ENCODE measurements at regions not wholly inside any gene's neighbourhood (a gene's known extent, or its start where the extent isn't known, plus 50 kb on each side); places are given as distances from the start of the nearest gene placed in this dataset.

DNA sequence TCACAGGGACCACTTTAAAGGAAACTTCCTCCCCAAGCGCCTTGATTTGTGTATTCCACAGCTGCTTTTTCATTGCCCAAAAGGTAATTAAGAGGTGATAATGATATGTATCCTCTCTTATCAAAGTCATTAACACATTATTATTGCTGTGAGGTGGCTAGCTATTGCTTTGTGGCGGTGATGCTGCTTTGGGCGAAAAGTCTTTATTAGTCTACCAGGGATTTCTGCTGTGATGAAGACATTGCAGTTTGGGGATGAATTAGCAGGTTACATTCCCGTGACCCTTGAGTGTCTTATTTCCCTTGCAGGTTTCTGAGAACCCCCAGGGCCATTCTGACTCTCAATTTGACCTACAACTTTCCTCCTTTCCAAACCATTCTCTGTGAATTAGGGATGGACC, 143.4 kb upstream of the SOX4 start:
- Histone ChIP-seq H3K36me3 (ENCODE audit: insufficient read depth, low read length) (no peaks in the 10 kb centered on the region), H3K9ac (ENCODE audit: low read depth, low read length) (no peak overlapping the region), H3K27me3 (ENCODE audit: insufficient read depth, low read length) (no peaks in the 10 kb centered on the region), H3K9me3 (ENCODE audit: insufficient read depth, low read depth, low read length) (no peaks in the 10 kb centered on the region), H3K4me3 (ENCODE audit: low read length) (no peak overlapping the region), H3K27ac (ENCODE audit: low read depth, low read length) (no peak overlapping the region), H3K4me1 (ENCODE audit: insufficient read depth, low read length) (no peaks in the 10 kb centered on the region)
- WGBS, result 78% methylated on average over 4 of the region's 4 CpGs

DNA sequence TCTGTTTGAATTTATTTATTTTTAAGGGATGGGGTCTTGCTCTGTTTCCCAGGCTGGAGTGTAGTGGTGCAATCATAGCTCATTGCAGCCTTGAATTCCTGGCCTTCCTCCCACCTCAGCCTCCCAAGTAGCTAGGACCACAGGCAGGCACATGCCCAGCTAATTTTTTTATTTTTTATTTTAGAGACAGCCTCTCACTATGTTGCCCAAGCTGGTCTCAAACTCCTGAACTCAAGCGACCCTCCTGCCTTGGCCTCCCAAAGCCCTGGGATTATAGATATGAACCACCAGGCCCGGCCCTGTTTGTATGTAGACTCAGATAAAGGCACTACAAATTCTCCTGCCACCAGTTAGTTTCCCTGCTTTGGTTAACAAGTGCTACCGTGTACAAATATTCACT, 142.9 kb upstream of the SOX4 start:
- H3K4me1 ChIP-seq (ENCODE audit: insufficient read depth, low read length), result no peaks in the 10 kb centered on the region
- H3K27ac ChIP-seq (ENCODE audit: low read depth, low read length), result no peak overlapping the region

DNA sequence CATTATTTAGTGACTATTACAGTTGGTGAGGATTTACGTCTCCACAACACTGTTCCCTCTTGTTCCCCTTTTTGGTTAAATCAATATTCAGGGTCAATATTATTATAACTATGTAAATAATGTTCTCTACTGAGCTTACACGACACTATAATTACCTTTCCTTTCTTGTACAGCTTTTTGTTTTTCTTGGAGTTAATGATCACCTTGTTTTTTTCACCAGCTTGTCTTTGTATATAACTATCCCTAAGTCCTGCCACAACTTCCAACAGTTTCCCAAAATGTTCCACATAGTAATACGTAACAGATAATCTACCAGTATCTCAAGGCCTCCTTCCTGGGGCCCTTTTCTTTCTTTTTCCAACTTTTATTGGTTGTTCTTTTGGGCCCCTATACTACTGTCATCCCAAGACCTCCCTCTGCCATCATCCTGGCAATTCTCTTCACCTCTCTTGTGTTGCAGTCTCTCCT, 142.0 kb upstream of the SOX4 start:
- Histone ChIP-seq H3K9ac (ENCODE audit: low read depth, low read length) (no peak overlapping the region), H3K4me3 (ENCODE audit: low read length) (no peak overlapping the region), H3K27ac (ENCODE audit: low read depth, low read length) (no peak overlapping the region), H3K4me1 (ENCODE audit: insufficient read depth, low read length) (no peaks in the 10 kb centered on the region), H3K27me3 (ENCODE audit: insufficient read depth, low read length) (no peaks in the 10 kb centered on the region), H3K36me3 (ENCODE audit: insufficient read depth, low read length) (no peaks in the 10 kb centered on the region), H3K9me3 (ENCODE audit: insufficient read depth, low read depth, low read length) (no peaks in the 10 kb centered on the region)
- 42% methylated on average over 2 of the region's 3 CpGs for WGBS

More for the DNA sequence above, 142.9 kb upstream of the SOX4 start:
- Histone ChIP-seq H3K27me3 (ENCODE audit: insufficient read depth, low read length) (no peaks in the 10 kb centered on the region), H3K9ac (ENCODE audit: low read depth, low read length) (no peak overlapping the region), H3K4me3 (ENCODE audit: low read length) (no peak overlapping the region), H3K9me3 (ENCODE audit: insufficient read depth, low read depth, low read length) (no peaks in the 10 kb centered on the region), H3K36me3 (ENCODE audit: insufficient read depth, low read length) (no peaks in the 10 kb centered on the region)
- 87% methylated on average over 3 of the region's 3 CpGs for WGBS

DNA sequence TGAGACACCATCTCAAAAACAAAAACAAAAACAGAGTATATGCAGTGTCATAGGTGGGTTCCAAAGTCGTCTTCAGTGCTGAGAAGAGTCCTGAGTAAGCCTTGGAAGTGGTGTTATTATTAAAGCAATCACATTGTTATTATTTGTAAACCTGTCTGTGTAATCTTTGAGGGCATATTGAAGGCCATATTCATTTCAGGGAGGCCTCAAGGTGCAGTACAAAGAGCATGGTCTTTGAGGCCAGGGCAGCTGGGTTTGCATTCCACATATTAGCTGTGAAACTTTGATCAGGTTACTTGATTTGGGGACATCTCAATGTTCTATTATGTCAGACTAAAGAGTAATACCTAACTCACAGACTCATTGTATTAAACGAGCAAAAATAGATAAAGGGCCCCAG, 139.3 kb upstream of the SOX4 start:
- 79% methylated on average over 2 of the region's 2 CpGs for WGBS
- H3K36me3 ChIP-seq (ENCODE audit: insufficient read depth, low read length), result no peaks in the 10 kb centered on the region
- H3K9ac ChIP-seq (ENCODE audit: low read depth, low read length), result no peak overlapping the region
- H3K4me1 ChIP-seq (ENCODE audit: insufficient read depth, low read length), result no peaks in the 10 kb centered on the region
- H3K9me3 ChIP-seq (ENCODE audit: insufficient read depth, low read depth, low read length), result no peaks in the 10 kb centered on the region
- no peaks in the 10 kb centered on the region for H3K27me3 ChIP-seq (ENCODE audit: insufficient read depth, low read length)
- no peak overlapping the region for H3K27ac ChIP-seq (ENCODE audit: low read depth, low read length)
- H3K4me3 ChIP-seq (ENCODE audit: low read length), result no peak overlapping the region

DNA sequence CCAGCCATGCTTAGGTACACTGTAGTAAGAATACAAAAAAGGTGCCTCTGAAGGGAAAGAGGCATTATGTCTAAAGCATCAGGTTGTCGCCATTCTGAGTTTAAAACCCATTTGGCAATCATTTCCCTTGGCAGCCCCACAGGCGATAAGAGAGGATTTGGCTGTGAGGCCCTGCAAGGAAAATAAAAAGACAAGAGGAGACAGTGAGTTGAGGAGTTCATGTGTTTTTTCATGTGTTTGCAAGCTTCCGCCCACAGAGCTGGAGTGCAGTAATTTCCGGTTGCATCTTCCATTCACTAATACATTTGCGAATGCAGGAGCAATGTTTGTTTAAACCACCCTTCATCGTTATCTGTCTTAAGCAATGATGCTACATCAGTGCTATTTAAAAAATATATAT, 138.5 kb upstream of the SOX4 start:
- Histone ChIP-seq H3K4me1 (ENCODE audit: insufficient read depth, low read length) (no peaks in the 10 kb centered on the region), H3K9me3 (ENCODE audit: insufficient read depth, low read depth, low read length) (no peaks in the 10 kb centered on the region)
- 90% methylated on average over 6 of the region's 6 CpGs for WGBS

DNA sequence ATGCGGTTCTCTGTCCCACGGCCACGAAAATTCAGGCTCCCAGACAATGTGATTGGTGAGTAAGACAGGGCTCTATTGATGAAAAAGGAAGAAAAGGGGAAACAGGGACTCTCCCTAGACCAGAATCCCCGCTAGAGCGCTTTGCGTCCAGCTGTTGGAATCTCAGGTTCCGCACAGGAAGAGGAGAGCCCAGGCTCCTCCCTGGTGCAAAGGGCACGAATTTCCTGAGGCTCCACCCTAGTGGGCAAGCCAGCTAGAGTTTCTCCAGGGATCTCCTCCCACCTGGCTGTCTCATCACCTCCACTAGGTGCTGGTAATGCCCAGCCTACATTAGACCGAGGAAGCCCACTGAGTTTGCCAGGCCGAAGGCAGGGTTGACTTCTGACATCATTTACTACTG, 135.9 kb upstream of the SOX4 start:
- no peaks in the 10 kb centered on the region for H3K9me3 ChIP-seq (ENCODE audit: insufficient read depth, low read depth, low read length)
- no peak overlapping the region for H3K27ac ChIP-seq (ENCODE audit: low read depth, low read length)
- H3K36me3 ChIP-seq (ENCODE audit: insufficient read depth, low read length), result no peaks in the 10 kb centered on the region
- WGBS, result 92% methylated on average over 10 of the region's 10 CpGs
- no peak overlapping the region for H3K9ac ChIP-seq (ENCODE audit: low read depth, low read length)
- H3K4me1 ChIP-seq (ENCODE audit: insufficient read depth, low read length), result no peaks in the 10 kb centered on the region
- no peak overlapping the region for H3K4me3 ChIP-seq (ENCODE audit: low read length)
- H3K27me3 ChIP-seq (ENCODE audit: insufficient read depth, low read length), result no peaks in the 10 kb centered on the region

More for the DNA sequence above, 138.5 kb upstream of the SOX4 start:
- no peaks in the 10 kb centered on the region for H3K27me3 ChIP-seq (ENCODE audit: insufficient read depth, low read length)
- no peak overlapping the region for H3K27ac ChIP-seq (ENCODE audit: low read depth, low read length)
- H3K4me3 ChIP-seq (ENCODE audit: low read length), result no peak overlapping the region
- H3K9ac ChIP-seq (ENCODE audit: low read depth, low read length), result no peak overlapping the region
- no peaks in the 10 kb centered on the region for H3K36me3 ChIP-seq (ENCODE audit: insufficient read depth, low read length)

DNA sequence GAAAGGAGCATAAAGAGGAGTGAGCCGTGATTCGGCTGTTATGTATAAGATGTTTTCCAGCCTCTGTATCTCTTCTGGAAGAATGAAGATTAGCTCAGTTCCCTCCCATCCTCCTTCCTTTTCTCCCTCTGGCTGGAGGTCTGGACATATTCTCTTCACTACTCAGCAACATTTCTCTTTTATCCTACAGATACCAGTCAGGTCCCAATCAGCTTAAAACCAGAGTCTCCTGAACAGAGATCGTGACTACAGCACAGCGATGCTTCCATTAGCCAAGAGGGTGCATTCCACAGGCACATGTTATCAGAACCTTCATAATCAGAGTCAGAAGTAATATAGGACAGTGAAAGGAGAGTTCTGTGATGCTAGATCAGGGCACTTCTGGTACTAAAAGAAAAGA, 133.9 kb upstream of the SOX4 start:
- 94% methylated on average over 4 of the region's 4 CpGs for WGBS
- no peaks in the 10 kb centered on the region for H3K9me3 ChIP-seq (ENCODE audit: insufficient read depth, low read depth, low read length)
- H3K9ac ChIP-seq (ENCODE audit: low read depth, low read length), result no peak overlapping the region
- no peak overlapping the region for H3K4me3 ChIP-seq (ENCODE audit: low read length)
- no peaks in the 10 kb centered on the region for H3K4me1 ChIP-seq (ENCODE audit: insufficient read depth, low read length)
- H3K36me3 ChIP-seq (ENCODE audit: insufficient read depth, low read length), result no peaks in the 10 kb centered on the region
- H3K27ac ChIP-seq (ENCODE audit: low read depth, low read length), result no peak overlapping the region
- no peaks in the 10 kb centered on the region for H3K27me3 ChIP-seq (ENCODE audit: insufficient read depth, low read length)

DNA sequence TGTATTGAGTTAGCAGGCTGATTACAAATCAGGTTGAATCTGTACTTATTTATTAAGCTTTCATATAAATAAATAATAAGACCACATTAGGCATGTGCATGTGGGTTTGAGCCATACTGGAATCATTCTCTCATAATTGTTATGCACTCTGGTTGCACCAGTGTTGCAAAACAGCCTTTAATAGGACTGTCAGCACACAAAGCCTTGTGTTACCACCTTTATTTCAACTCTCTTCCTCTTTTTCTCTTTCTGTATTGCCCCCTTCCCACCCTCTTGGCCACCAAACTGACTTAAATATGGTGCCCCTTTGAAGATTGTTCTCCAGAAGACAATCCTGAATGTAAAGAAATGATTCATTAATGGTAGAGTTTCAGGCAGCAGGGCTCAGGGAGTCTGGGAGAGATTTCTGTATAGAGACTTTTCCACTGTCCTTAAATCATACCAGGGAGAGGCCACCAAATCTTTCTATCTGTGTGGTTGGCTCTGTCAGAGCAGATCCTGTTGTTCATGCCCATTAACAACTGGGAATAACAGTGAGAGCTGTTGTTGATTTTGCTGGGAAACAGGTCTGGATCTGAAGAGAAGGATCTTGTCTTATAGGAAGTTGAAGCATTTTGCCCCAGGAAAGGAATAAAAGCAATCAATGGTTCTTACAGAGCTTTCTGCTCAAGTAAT, 131.6 kb upstream of the SOX4 start:
- H3K9me3 ChIP-seq (ENCODE audit: insufficient read depth, low read depth, low read length), result no peaks in the 10 kb centered on the region
- H3K27ac ChIP-seq (ENCODE audit: low read depth, low read length), result no peak overlapping the region
- no peak overlapping the region for H3K9ac ChIP-seq (ENCODE audit: low read depth, low read length)
- no peaks in the 10 kb centered on the region for H3K4me1 ChIP-seq (ENCODE audit: insufficient read depth, low read length)
- no peaks in the 10 kb centered on the region for H3K27me3 ChIP-seq (ENCODE audit: insufficient read depth, low read length)
- H3K4me3 ChIP-seq (ENCODE audit: low read length), result no peak overlapping the region
- H3K36me3 ChIP-seq (ENCODE audit: insufficient read depth, low read length), result no peaks in the 10 kb centered on the region

DNA sequence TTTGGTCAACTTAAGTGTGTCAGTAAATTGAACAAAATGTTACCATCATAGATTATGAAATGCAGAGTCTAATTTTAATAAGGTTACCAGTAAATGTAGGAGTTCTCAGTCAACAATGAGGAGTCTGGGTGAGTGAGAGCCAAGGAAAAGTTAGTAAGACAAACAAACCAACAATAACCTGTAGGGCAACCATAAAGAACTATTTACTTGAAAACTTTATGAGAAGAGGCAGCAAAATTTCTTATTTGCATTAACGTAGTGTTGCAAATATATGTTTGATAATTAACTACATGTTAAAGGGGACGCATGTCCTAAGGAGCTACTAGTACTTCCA, 131.1 kb upstream of the SOX4 start:
- no peak overlapping the region for H3K27ac ChIP-seq (ENCODE audit: low read depth, low read length)

DNA sequence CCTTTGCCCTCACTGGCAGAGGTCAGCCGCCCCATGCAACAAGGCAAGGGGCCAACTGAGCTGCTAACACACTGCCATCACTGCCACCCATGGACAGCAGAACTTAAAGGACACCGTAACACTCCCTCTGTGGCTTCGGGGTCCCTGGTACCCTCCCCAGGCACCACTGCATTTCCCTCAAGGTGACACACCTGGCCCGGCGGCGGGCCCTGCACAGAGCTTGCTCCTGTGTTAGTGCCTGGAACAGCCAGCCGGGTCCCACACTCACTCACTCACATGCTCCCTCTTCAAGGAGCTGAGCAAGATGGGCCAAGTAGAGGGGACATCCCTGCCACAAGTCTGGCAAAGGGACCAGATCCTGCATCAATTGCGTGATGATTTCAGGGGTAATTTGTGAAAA, 126.5 kb upstream of the SOX4 start:
- no peaks in the 10 kb centered on the region for H3K36me3 ChIP-seq (ENCODE audit: insufficient read depth, low read length)
- no peaks in the 10 kb centered on the region for H3K4me1 ChIP-seq (ENCODE audit: insufficient read depth, low read length)
- WGBS, result 94% methylated on average over 8 of the region's 8 CpGs
- no peak overlapping the region for H3K9ac ChIP-seq (ENCODE audit: low read depth, low read length)
- no peaks in the 10 kb centered on the region for H3K27me3 ChIP-seq (ENCODE audit: insufficient read depth, low read length)
- H3K9me3 ChIP-seq (ENCODE audit: insufficient read depth, low read depth, low read length), result no peaks in the 10 kb centered on the region
- no peak overlapping the region for H3K27ac ChIP-seq (ENCODE audit: low read depth, low read length)
- no peak overlapping the region for H3K4me3 ChIP-seq (ENCODE audit: low read length)

More for the DNA sequence above, 131.1 kb upstream of the SOX4 start:
- no peak overlapping the region for H3K9ac ChIP-seq (ENCODE audit: low read depth, low read length)
- H3K4me1 ChIP-seq (ENCODE audit: insufficient read depth, low read length), result no peaks in the 10 kb centered on the region
- H3K4me3 ChIP-seq (ENCODE audit: low read length), result no peak overlapping the region
- no peaks in the 10 kb centered on the region for H3K27me3 ChIP-seq (ENCODE audit: insufficient read depth, low read length)
- WGBS, result 100% methylated on average over 2 of the region's 2 CpGs
- no peaks in the 10 kb centered on the region for H3K36me3 ChIP-seq (ENCODE audit: insufficient read depth, low read length)
- no peaks in the 10 kb centered on the region for H3K9me3 ChIP-seq (ENCODE audit: insufficient read depth, low read depth, low read length)

DNA sequence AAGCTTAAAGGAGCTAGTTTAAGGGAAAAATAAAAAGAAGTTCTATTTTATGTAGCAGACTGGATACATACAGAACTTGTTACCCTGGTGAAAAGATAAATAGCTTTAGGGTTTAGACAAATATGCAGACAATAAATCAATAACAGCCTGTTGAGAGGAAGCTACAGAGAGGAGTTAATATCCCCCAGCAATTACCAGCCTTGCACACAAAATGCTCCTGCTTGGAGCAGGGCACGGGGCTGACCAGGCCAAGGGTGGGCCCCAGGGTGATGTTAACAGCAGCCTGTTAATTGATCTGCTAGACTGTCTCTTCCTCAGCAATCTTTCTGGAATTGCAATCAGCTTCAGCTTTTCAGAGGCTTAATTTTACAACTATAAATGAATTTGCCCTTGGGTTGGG, 125.1 kb upstream of the SOX4 start:
- Histone ChIP-seq H3K27ac (ENCODE audit: low read depth, low read length) (no peak overlapping the region), H3K27me3 (ENCODE audit: insufficient read depth, low read length) (0 out of 2 replicates have a peak, but pooled peaks cover 3% of the 10 kb centered on the region), H3K9ac (ENCODE audit: low read depth, low read length) (no peak overlapping the region), H3K4me1 (ENCODE audit: insufficient read depth, low read length) (no peaks in the 10 kb centered on the region), H3K4me3 (ENCODE audit: low read length) (no peak overlapping the region), H3K36me3 (ENCODE audit: insufficient read depth, low read length) (no peaks in the 10 kb centered on the region), H3K9me3 (ENCODE audit: insufficient read depth, low read depth, low read length) (no peaks in the 10 kb centered on the region)
- WGBS, result 65% methylated on average over 1 of the region's 1 CpG

DNA sequence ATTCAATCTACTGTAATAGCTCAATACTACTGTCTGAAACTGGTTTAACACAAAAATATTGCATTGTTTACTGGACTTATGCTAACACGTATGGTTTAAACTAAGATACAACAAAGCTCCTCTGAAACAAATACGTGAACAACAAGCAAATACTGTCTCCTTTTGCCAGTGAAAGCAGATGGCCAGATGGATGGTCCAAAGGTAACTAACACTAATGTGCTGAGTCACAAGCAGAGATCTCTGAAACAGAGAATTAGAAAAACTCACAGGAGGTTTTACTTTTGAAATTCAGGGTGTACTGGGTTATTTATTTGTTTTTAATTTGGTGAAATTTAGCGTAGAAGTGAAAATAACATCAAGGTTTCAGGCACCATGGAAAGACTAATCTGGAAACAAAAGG, 124.3 kb upstream of the SOX4 start:
- Histone ChIP-seq H3K4me3 (ENCODE audit: low read length) (no peak overlapping the region), H3K4me1 (ENCODE audit: insufficient read depth, low read length) (no peaks in the 10 kb centered on the region), H3K27ac (ENCODE audit: low read depth, low read length) (no peak overlapping the region), H3K9ac (ENCODE audit: low read depth, low read length) (no peak overlapping the region), H3K9me3 (ENCODE audit: insufficient read depth, low read depth, low read length) (no peaks in the 10 kb centered on the region), H3K27me3 (ENCODE audit: insufficient read depth, low read length) (peaks cover 5% of the 10 kb centered on the region; the same call in 1 of the 2 replicates), H3K36me3 (ENCODE audit: insufficient read depth, low read length) (no peaks in the 10 kb centered on the region)
- WGBS, result 96% methylated on average over 3 of the region's 3 CpGs

Measured in HUES64 (cell line).